ENCODE measurements at regions not wholly inside any gene's neighbourhood (a gene's known extent, or its start where the extent isn't known, plus 50 kb on each side); places are given as distances from the start of the nearest gene placed in this dataset.

DNA sequence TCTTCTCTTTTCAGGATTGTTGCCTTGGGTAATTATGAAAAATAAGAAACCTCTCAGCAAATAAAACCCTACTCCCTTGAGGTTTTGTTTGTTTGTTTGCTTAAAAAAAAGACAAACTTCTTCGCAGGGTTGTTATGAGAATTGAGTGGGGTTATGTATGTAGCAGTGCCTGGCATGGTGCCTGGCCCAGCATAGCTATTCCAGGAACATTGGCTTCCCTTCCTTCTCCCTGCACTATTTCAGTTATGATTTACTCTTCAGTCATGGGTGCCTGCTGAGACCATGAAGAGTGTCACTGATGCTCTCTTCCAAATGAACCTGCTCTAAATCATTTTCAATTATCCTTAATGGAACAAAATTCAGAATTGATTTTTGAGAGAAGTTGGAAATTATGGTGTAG lies 283.5 kb upstream of the ROPN1 start:
- TF ChIP-seq CTCF (IDR thresholded peaks at IDR 0.05; ENCODE audit: insufficient read depth, low read depth, low read length, missing control alignments) = no peak
- H3K4me3 ChIP-seq (ENCODE audit: low read depth, low read length) = no peak overlapping the region

GRCh38 chr3:124276133-124276532 lies 284.2 kb upstream of the ROPN1 start:
- no peak for TF ChIP-seq CTCF (IDR thresholded peaks at IDR 0.05; ENCODE audit: insufficient read depth, low read depth, low read length, missing control alignments)
- DNase-seq (ENCODE audit: low read depth) = no peak
- no peak overlapping the region for H3K4me3 ChIP-seq (ENCODE audit: low read depth, low read length)

More for the DNA sequence above, 283.5 kb upstream of the ROPN1 start:
- no peak for DNase-seq (ENCODE audit: low read depth)

- no peak for TF ChIP-seq CTCF (IDR thresholded peaks at IDR 0.05; ENCODE audit: insufficient read depth, low read depth, low read length, missing control alignments)
- H3K4me3 ChIP-seq (ENCODE audit: low read depth, low read length) = no peak overlapping the region
- DNase-seq (ENCODE audit: low read depth) = no peak
Measured at GRCh38 chr3:124276539-124277143, 284.7 kb upstream of the ROPN1 start.

GRCh38 chr3:124277144-124277890 lies 285.4 kb upstream of the ROPN1 start:
- TF ChIP-seq CTCF (IDR thresholded peaks at IDR 0.05; ENCODE audit: insufficient read depth, low read depth, low read length, missing control alignments) = no peak
- H3K4me3 ChIP-seq (ENCODE audit: low read depth, low read length) = no peak overlapping the region
- no peak for DNase-seq (ENCODE audit: low read depth)

DNA sequence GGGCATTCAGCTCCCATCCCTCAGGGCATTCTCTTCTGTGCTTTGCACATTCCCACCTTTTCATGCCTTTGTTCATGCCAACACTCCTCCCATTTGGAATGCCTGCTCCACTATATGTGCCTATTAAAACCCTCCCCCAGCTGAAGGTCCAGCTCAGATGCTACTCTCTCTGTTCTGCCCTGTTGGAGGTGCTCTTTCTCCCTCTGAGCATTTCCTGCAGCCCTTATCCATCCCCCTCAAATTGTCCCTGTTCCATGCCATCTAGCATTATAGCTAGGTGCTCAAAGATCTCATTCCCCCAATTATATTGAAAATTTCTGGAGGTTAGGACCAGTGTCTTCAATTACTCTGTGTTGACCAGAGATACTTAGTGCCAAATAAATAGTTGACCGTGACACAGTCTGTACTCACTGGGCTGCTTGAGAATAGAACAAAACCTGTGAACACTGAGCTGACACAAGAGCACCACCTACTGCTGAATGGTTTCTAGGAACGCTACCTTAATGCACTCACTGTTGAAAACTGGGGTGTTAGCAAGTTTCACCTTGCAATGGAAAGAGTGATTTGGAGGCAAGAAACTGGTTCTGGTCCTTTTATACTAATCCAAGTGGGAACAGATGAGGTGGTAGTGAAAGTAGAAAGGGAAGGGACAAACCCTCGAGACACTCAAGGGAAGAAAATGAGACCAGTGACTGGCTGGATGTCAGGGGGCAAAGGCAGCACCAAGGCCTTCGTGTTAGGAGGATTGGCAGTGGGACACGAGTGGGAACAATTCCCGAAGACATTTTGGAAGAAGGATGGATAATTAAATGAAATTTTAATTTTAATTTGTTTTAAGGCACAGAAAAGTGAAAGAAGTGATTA lies 289.8 kb upstream of the ROPN1 start:
- no peak overlapping the region for H3K4me3 ChIP-seq (ENCODE audit: low read depth, low read length)
- peak; percentile 47 for TF ChIP-seq CTCF (IDR thresholded peaks at IDR 0.05; ENCODE audit: insufficient read depth, low read depth, low read length, missing control alignments)
- peak; percentile 45 for DNase-seq (ENCODE audit: low read depth)

DNA sequence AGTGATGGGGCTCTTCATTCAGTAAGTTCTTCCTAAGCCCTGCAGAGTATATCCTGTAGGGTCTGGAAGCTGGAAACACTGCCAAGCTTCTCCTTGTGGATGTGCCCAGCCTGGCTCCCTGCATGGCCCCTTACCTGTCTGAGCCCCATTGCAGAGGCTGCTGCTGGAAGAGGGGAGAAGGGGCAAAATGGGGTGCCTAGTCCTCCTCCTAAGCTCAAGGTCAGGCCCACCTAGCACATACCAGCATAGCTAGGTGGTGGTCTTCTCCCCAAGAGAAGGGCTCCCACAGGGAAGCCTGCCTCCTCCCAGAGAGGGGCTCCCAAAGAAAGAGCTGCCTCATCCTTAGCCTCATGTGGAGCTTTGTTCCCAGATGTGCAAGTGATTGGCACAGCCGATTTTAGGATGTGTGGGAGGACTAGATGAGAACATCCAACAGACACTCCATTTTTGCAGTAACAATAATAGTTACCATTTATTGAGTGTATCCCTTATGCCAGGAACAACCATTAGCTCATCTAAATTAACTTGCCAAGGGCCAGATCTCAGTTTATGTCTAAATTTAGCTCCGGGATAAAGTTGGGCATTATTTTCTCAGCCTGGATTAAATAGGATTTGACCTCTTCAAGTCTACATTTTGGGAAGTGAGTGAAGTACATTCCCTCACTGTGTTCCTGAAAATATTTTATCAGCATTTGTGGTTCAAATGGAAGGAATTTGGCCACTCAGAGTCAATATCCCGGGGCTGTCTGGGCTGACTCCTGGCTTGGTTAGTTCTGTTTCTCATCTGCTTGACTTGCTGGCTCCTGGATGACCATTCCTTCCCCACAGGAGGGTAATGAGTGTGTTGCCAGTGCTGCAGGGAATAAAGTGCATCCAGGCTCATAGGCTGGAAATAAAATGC lies 291.1 kb upstream of the ROPN1 start:
- no peak for DNase-seq (ENCODE audit: low read depth)

More for the DNA sequence above, 291.1 kb upstream of the ROPN1 start:
- no peak for TF ChIP-seq CTCF (IDR thresholded peaks at IDR 0.05; ENCODE audit: insufficient read depth, low read depth, low read length, missing control alignments)
- H3K4me3 ChIP-seq (ENCODE audit: low read depth, low read length) = no peak overlapping the region
